C4-2B (cell line): ENCODE measurements at regions not wholly inside any gene's neighbourhood (a gene's known extent, or its start where the extent isn't known, plus 50 kb on each side); places are given as distances from the start of the nearest gene placed in this dataset.

Experiments
- H3K27ac ChIP-seq: fragments of 450-650 bp; 2 replicates; pipeline ENCODE4 v1.5.1; 2017
- CTCF ChIP-seq: fragments of 450-650 bp; conservative IDR thresholded peaks from 2 replicates; pipeline ENCODE4 v1.5.1; 2017; ENCODE audit warnings: mild to moderate bottlenecking
- ZFX ChIP-seq: fragments of 450-650 bp; IDR thresholded peaks from 2 replicates; pipeline ENCODE4 v1.6.1; 2017

GRCh38 chr2:172326211-172326509 lies 101.2 kb upstream of the ITGA6 start:
- no peak overlapping the region for H3K27ac ChIP-seq
- no peak for TF ChIP-seq ZFX
- no peak for TF ChIP-seq CTCF

GRCh38 chr2:172328103-172328841 lies 99.1 kb upstream of the ITGA6 start:
- H3K27ac ChIP-seq = no peak overlapping the region
- TF ChIP-seq ZFX (no peak), CTCF (no peak)

- TF ChIP-seq ZFX (no peak), CTCF (no peak)
- H3K27ac ChIP-seq = no peak overlapping the region
Measured at GRCh38 chr2:172329416-172329773, 98.0 kb upstream of the ITGA6 start.

GRCh38 chr2:172329774-172330671 lies 97.4 kb upstream of the ITGA6 start:
- no peak for TF ChIP-seq ZFX
- TF ChIP-seq CTCF = no peak
- no peak overlapping the region for H3K27ac ChIP-seq

- no peak overlapping the region for H3K27ac ChIP-seq
- no peak for TF ChIP-seq CTCF
Measured at GRCh38 chr2:172332507-172332906, 94.9 kb upstream of the ITGA6 start.

GRCh38 chr2:172333235-172333977 lies 94.0 kb upstream of the ITGA6 start:
- TF ChIP-seq ZFX = no peak
- no peak for TF ChIP-seq CTCF
- no peak overlapping the region for H3K27ac ChIP-seq

- TF ChIP-seq ZFX (no peak), CTCF (no peak)
- H3K27ac ChIP-seq = no peak overlapping the region
Measured at GRCh38 chr2:172333978-172334330, 93.4 kb upstream of the ITGA6 start.
